Liver (tissue), 8 donors: ENCODE measurements at regions not wholly inside any gene's neighbourhood (a gene's known extent, or its start where the extent isn't known, plus 50 kb on each side); places are given as distances from the start of the nearest gene placed in this dataset.

ENCODE experiments used
- DNase-seq: peaks from one replicate; pipeline ENCODE4 v3.0.0-alpha.2; 2017; ENCODE audit warnings: low spot score
- H3K27ac ChIP-seq, 2 donors: one replicate each; pipeline ENCODE4 v1.7.0; 2013; ENCODE audit warnings: inconsistent platforms in 2 of 2, low read length in 2 of 2, control low read depth in 1 of 2, low read depth in 1 of 2, mild to moderate bottlenecking in 1 of 2
- H3K27me3 ChIP-seq, 4 donors: one replicate each; pipeline versions ENCODE4 v1.6.1 to v1.7.0; 2013; ENCODE audit warnings: low read length in 3 of 4, inconsistent platforms in 1 of 4, mild to moderate bottlenecking in 1 of 4, moderate library complexity in 1 of 4; ENCODE audit not compliant: control insufficient read depth in 4 of 4, insufficient read depth in 4 of 4
- H3K36me3 ChIP-seq, 4 donors: one replicate each; pipeline versions ENCODE4 v1.6.1 to v1.7.0; 2013; ENCODE audit warnings: low read length in 3 of 4, mild to moderate bottlenecking in 3 of 4, low read depth in 1 of 4, moderate library complexity in 1 of 4; ENCODE audit not compliant: control insufficient read depth in 4 of 4, insufficient read depth in 3 of 4
- H3K4me1 ChIP-seq, 4 donors: one replicate each; pipeline versions ENCODE4 v1.6.1 to v1.7.0; 2013; ENCODE audit warnings: low read length in 3 of 4, mild to moderate bottlenecking in 3 of 4, moderate library complexity in 1 of 4; ENCODE audit not compliant: control insufficient read depth in 4 of 4, insufficient read depth in 4 of 4
- H3K4me3 ChIP-seq, 3 donors: one replicate each; pipeline versions ENCODE4 v1.6.1 to v1.7.0; 2013; ENCODE audit warnings: low read length in 3 of 3, control low read depth in 1 of 3, low read depth in 1 of 3, mild to moderate bottlenecking in 1 of 3
- H3K9ac ChIP-seq, 2 donors: one replicate each; pipeline ENCODE4 v1.7.0; 2013; ENCODE audit warnings: low read length in 2 of 2, mild to moderate bottlenecking in 2 of 2, moderate library complexity in 2 of 2, control low read depth in 1 of 2, low read depth in 1 of 2
- H3K9me3 ChIP-seq, 4 donors: one replicate each; pipeline versions ENCODE4 v1.6.1 to v1.7.0; 2013; ENCODE audit warnings: low read length in 3 of 4; ENCODE audit not compliant: control insufficient read depth in 4 of 4
- EGR1 ChIP-seq, 2 donors: IDR thresholded peaks; 2 replicates each; pipeline ENCODE4 v1.6.1; 2016 to 2018; ENCODE audit warnings: antibody characterized with exemption in 2 of 2, low read depth in 2 of 2
- FOXA1 ChIP-seq: IDR thresholded peaks from 2 replicates; pipeline ENCODE4 v1.6.1; 2016; ENCODE audit warnings: antibody characterized with exemption
- FOXA2 ChIP-seq: IDR thresholded peaks from 2 replicates; pipeline ENCODE4 v1.6.1; 2016; ENCODE audit warnings: antibody characterized with exemption
- GABPA ChIP-seq, 2 donors: IDR thresholded peaks in 1 of 2; conservative IDR thresholded peaks in 1 of 2; 2 replicates each; pipeline ENCODE4 v1.6.1; 2016; ENCODE audit warnings: antibody characterized with exemption in 2 of 2, mild to moderate bottlenecking in 1 of 2, moderate library complexity in 1 of 2
- HNF4A ChIP-seq, 2 donors: conservative IDR thresholded peaks; 2 replicates each; pipeline ENCODE4 v1.6.1; 2016; ENCODE audit warnings: antibody characterized with exemption in 2 of 2, mild to moderate bottlenecking in 2 of 2
- HNF4G ChIP-seq: IDR thresholded peaks from 2 replicates; pipeline ENCODE4 v1.6.1; 2016; ENCODE audit warnings: antibody characterized with exemption
- MAX ChIP-seq: IDR thresholded peaks from 2 replicates; pipeline ENCODE4 v1.6.1; 2016; ENCODE audit warnings: antibody characterized with exemption
- NR2F2 ChIP-seq: IDR thresholded peaks from 2 replicates; pipeline ENCODE4 v1.6.1; 2016; ENCODE audit warnings: antibody characterized with exemption
- RAD21 ChIP-seq, 2 donors: IDR thresholded peaks; 2 replicates each; pipeline ENCODE4 v1.6.1; 2016; ENCODE audit warnings: antibody characterized with exemption in 2 of 2, mild to moderate bottlenecking in 2 of 2
- REST ChIP-seq: IDR thresholded peaks from 2 replicates; pipeline ENCODE4 v1.6.1; 2016; ENCODE audit warnings: antibody characterized with exemption, mild to moderate bottlenecking
- RXRA ChIP-seq, 2 donors: IDR thresholded peaks; 2 replicates each; pipeline ENCODE4 v1.6.1; 2017 to 2018; ENCODE audit warnings: antibody characterized with exemption in 2 of 2, mild to moderate bottlenecking in 1 of 2
- SP1 ChIP-seq: IDR thresholded peaks from 2 replicates; pipeline ENCODE4 v1.6.1; 2018; ENCODE audit warnings: antibody characterized with exemption, mild to moderate bottlenecking
- TAF1 ChIP-seq: conservative IDR thresholded peaks from 2 replicates; pipeline ENCODE4 v1.6.1; 2016; ENCODE audit warnings: antibody characterized with exemption, mild to moderate bottlenecking
- YY1 ChIP-seq: IDR thresholded peaks from 2 replicates; pipeline ENCODE4 v1.6.1; 2016; ENCODE audit warnings: antibody characterized with exemption, mild to moderate bottlenecking
- ZBTB33 ChIP-seq: IDR thresholded peaks from 2 replicates; pipeline ENCODE4 v1.6.1; 2016; ENCODE audit warnings: antibody characterized with exemption
- WGBS: extraction: QIAGEN DNeasy Blood & Tissue Kit; methylation state at CpG from one replicate; pipeline ENCODE4 v1.1.7; 2013; 5-methylcytosine and 5-hydroxymethylcytosine counted together
- TF ChIP-seq, protein P1 (sequence below): IDR thresholded peaks from 2 replicates; pipeline ENCODE4 v1.6.1; 2016; ENCODE audit warnings: antibody characterized with exemption
- TF ChIP-seq, protein P2 (sequence below): fragments of 150-350 bp; IDR thresholded peaks from 2 replicates; pipeline ENCODE4 v1.5.1; 2017; ENCODE audit warnings: improper control_type of control experiment, low read depth, low read length; ENCODE audit not compliant: missing input control
- donor health status: healthy.
- donor health status: healthy.
- donor health status: healthy.
- donor health status: healthy.
- donor health status: healthy.

DNA sequence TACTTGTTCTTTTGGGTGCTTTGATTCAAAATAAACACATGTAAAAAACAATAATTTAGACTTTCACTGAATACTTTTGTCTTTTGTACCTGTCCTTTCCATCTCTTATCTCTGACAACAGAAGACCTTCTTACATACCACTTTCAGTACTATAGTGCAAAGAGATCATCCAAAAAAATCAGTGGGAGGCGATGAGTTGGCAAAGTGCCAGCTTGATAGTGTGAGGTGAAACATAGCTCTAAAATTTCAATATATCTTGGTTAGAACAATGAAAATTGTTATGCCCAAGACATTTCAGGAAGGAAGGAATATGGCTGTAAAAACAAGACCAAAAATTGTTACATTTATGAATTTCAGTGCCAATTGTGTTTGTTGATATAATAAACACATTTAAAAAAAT, 390.2 kb upstream of the COBL start:
- H3K4me1 ChIP-seq: no peaks in the 10 kb centered on the region
- H3K4me3 ChIP-seq: no peak overlapping the region
- H3K27me3 ChIP-seq: no peaks in the 10 kb centered on the region
- H3K9me3 ChIP-seq: peaks cover 0 to 2% (median under 1%) of the 10 kb centered on the region in 4 donors
- H3K9ac ChIP-seq: no peak overlapping the region
- H3K27ac ChIP-seq: no peak overlapping the region
- no peaks in the 10 kb centered on the region for H3K36me3 ChIP-seq
- no peak for DNase-seq
- TF ChIP-seq ZBTB33 (no peak), SP1 (no peak), MAX (no peak), NR2F2 (no peak), HNF4G (no peak), REST (no peak), TAF1 (no peak), RXRA (IDR thresholded peaks at IDR 0.05) (no peak), EGR1 (IDR thresholded peaks at IDR 0.05; ENCODE audit: low read depth in 2 of 2) (no peak), FOXA1 (no peak), RAD21 (IDR thresholded peaks at IDR 0.05) (no peak), YY1 (no peak)
- TF ChIP-seq, protein P1, sequence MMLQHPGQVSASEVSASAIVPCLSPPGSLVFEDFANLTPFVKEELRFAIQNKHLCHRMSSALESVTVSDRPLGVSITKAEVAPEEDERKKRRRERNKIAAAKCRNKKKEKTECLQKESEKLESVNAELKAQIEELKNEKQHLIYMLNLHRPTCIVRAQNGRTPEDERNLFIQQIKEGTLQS: no peak
- 30% methylated on average over 1 of the region's 1 CpG for WGBS

- no peaks in the 10 kb centered on the region for H3K27me3 ChIP-seq
- no peak overlapping the region for H3K4me3 ChIP-seq
- WGBS: 61% methylated on average over 3 of the region's 3 CpGs
- no peaks in the 10 kb centered on the region for H3K36me3 ChIP-seq
- no peaks in the 10 kb centered on the region for H3K4me1 ChIP-seq
- H3K27ac ChIP-seq: no peak overlapping the region
- DNase-seq: no peak
- H3K9me3 ChIP-seq: peaks cover 0 to 2% (median under 1%) of the 10 kb centered on the region in 4 donors
- TF ChIP-seq ZBTB33 (no peak), NR2F2 (no peak), FOXA2 (no peak), HNF4A (conservative IDR thresholded peaks at IDR 0.05) (no peak), HNF4G (no peak), REST (no peak), GABPA (IDR thresholded peaks at IDR 0.05 in 1 of 2, conservative IDR thresholded peaks at IDR 0.05 in 1 of 2) (no peak), SP1 (no peak), RXRA (IDR thresholded peaks at IDR 0.05) (no peak), MAX (no peak), FOXA1 (no peak), EGR1 (IDR thresholded peaks at IDR 0.05; ENCODE audit: low read depth in 2 of 2) (no peak), YY1 (no peak)
- TF ChIP-seq, protein P2, sequence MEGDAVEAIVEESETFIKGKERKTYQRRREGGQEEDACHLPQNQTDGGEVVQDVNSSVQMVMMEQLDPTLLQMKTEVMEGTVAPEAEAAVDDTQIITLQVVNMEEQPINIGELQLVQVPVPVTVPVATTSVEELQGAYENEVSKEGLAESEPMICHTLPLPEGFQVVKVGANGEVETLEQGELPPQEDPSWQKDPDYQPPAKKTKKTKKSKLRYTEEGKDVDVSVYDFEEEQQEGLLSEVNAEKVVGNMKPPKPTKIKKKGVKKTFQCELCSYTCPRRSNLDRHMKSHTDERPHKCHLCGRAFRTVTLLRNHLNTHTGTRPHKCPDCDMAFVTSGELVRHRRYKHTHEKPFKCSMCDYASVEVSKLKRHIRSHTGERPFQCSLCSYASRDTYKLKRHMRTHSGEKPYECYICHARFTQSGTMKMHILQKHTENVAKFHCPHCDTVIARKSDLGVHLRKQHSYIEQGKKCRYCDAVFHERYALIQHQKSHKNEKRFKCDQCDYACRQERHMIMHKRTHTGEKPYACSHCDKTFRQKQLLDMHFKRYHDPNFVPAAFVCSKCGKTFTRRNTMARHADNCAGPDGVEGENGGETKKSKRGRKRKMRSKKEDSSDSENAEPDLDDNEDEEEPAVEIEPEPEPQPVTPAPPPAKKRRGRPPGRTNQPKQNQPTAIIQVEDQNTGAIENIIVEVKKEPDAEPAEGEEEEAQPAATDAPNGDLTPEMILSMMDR: no peak
- TF ChIP-seq, protein P1: no peak
- no peak overlapping the region for H3K9ac ChIP-seq
Observed at GRCh38 chr7:51705701-51706100, 389.1 kb upstream of the COBL start.
